ENCODE measurements at regions not wholly inside any gene's neighbourhood (a gene's known extent, or its start where the extent isn't known, plus 50 kb on each side); places are given as distances from the start of the nearest gene placed in this dataset.

GRCh38 chr14:56474419-56475022 is 105.1 kb upstream of the TMEM260 start:
- TF ChIP-seq MLX (CRISPR knock-in tag; IDR thresholded peaks at IDR 0.05): no peak
- no peak for TF ChIP-seq NFE2L1 (CRISPR knock-in tag; IDR thresholded peaks at IDR 0.05)
- TF ChIP-seq AR (CRISPR knock-in tag; IDR thresholded peaks at IDR 0.05): no peak

All from WTC11 (cell line).